ENCODE measurements at regions not wholly inside any gene's neighbourhood (a gene's known extent, or its start where the extent isn't known, plus 50 kb on each side); places are given as distances from the start of the nearest gene placed in this dataset.
"Not testable (repeated sequence)": the region's sequence is repeated elsewhere in the genome, so short reads cannot be mapped to it uniquely, and the experiment has no call there.

GRCh38 chr3:96483781-96484180 lies 330.6 kb upstream of the EPHA6 start:
- DNase-seq (ENCODE audit: low read depth): no peak

DNA sequence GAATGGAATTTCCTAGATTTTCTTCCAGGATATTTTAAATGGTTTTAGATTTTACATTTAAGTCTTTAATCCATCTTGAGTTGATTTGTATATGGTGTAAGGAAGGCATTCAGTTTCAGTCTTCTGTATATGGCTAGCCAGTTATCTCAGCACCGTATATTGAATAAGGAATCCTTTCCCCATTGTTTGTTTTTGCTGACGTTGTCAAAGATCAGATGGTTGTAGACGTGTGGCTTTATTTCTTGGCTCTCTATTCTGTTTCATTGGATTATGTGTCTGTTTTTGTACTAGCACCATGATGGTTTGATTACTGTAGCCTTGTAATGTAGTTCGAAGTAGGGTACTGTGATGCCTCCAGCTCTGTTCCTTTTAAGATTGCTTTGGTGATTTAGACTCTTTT lies 325.7 kb upstream of the EPHA6 start:
- DNase-seq (ENCODE audit: low read depth): no peak

- no peak for DNase-seq (ENCODE audit: low read depth)
These were observed 323.4 kb upstream of the EPHA6 start for GRCh38 chr3:96491023-96491422.

DNA sequence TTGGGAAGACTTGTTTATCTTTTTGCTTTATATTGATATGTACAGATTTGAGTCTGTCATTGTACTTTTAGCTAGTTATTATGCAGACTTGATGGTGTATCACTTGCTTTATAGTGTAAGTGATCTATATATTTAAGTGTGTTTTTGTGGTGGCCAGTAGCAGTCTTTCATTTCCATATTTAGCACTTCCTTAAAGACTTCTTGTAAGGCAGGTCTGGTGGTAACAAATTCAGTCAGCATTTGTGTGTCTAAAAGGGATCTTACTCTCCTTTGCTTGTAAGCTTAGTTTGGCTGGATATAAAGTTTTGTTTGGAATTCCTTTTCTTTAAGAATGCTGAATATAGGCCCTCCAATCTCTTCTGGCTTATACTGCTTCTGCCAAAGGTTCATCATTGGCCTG lies 322.5 kb upstream of the EPHA6 start:
- DNase-seq (ENCODE audit: low read depth): no peak

DNA sequence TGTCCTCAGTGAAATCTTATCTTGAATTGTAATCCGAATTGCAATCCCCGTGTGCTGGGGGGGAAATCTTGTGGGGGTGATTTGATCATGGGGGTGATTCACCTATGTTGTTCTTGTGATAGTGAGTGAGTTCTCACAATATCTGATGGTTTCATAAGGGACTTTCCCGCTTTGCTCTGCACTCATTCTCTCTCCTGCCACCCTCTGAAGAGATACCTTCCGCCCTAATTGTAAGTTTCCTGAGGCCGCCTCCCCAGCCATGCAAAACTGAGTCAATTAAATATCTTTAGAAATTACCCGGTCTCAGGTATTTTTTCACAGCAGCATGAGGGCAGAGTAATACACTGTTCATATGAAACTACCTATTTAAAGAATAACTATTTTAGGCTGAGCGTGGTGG lies 304.1 kb upstream of the EPHA6 start:
- no peak for DNase-seq (ENCODE audit: low read depth)

- no peak for DNase-seq (ENCODE audit: low read depth)
These were observed 277.2 kb upstream of the EPHA6 start for GRCh38 chr3:96537165-96537564.

DNA sequence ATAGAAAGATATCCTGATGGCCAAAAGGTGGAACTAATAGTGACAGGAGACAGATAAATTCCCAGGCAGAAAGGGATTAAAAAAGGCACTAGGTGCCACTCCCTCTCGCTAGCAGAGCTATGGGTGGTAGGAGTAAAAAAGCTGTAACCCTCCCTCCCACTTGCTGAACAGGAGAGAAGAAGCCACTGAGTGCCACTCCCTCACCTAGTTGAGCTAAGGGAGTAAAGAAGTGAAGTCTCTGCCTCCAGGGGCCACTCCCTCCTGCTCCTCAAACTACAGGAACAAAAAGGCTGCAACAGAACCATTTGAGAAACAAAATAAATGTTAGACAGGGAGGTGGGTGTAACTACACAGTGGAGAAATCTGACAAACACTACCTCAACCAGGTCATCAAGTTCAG lies 276.2 kb upstream of the EPHA6 start:
- DNase-seq (ENCODE audit: low read depth): no peak

- DNase-seq (ENCODE audit: low read depth): no peak
These were observed 266.3 kb upstream of the EPHA6 start for GRCh38 chr3:96548073-96548472.

GRCh38 chr3:96576935-96577334 lies 237.5 kb upstream of the EPHA6 start:
- no peak for DNase-seq (ENCODE audit: low read depth)

DNA sequence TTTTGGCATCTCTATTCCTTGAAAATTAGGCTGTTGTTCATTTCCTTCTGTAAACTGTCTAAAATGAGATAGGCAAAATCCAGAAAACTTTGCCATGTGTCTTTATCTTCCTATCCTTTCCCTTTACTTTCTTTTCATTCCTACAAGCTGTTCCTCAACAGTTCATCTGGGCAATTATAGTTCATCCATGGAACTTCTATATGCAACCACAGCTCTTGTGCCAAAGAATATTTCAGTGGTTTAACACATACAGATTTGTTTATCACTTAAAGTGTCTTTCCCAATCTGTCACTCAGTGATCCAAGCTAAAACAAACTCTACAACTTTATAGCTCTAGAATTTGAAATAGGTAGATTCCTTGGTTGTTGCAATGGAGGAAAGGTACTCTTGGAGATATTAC lies 230.3 kb upstream of the EPHA6 start:
- no peak for DNase-seq (ENCODE audit: low read depth)

DNA sequence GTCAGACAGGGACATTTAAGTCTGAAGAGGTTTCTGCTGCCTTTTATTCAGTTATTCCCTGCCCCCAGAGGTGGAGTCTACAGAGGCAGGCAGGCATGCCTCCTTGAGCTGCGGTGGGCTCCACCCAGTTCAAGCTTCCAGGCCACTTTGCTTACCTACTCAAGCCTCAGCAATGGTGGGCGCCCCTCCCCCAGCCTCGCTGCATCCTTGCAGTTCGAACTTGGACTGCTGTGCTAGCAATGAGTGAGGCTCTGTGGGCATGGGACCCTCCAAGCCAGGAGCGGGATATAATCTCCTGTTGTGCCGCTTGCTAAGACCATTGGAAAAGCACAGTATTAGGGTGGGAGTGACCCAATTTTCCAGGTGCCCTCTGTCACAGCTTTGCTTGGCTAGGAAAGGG lies 207.5 kb upstream of the EPHA6 start:
- not testable (repeated sequence) for DNase-seq (ENCODE audit: low read depth)

DNA sequence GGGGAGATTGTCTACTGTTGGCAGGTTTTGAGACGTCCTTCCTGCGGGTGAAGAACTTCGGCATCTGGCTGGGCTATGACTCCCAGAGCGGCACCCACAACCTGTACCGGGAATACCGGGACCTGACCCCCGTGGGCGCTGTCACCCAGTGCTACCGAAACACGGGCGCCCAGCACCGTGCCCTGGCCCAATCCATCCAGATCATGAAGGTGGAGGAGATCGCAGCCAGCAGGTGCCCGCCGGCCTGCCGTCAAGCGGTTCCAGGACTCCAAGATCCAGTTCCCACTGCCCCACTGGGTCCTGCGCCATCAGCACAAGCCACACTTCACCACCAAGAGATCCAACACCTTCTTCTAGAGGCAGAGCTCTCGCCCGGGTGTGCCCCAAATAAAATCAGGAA lies 194.9 kb upstream of the EPHA6 start:
- no peak for DNase-seq (ENCODE audit: low read depth)

- no peak for DNase-seq (ENCODE audit: low read depth)
These were observed 191.5 kb upstream of the EPHA6 start for GRCh38 chr3:96622878-96623277.

GRCh38 chr3:96631050-96631449 lies 183.3 kb upstream of the EPHA6 start:
- DNase-seq (ENCODE audit: low read depth): no peak

DNA sequence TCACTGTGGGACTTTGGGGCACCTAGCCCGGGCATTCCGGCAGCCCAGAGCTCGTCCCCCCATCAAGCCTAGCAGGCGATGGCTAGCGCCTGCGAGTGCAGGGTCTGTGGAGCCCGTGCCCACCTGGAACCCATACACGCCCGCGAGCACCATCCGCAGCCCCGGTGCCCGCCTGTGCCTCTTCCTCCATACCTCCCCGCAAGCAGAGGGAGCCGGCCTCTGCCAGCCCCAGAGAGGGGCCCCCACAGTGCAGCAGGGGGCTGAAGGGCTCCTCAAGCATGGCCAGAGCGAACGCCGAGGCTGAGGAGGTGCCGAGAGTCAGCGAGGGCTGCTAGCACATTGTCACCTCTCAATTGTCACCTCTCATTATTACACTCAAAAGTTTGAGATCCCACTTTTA lies 167.8 kb upstream of the EPHA6 start:
- no peak for DNase-seq (ENCODE audit: low read depth)

GRCh38 chr3:96657710-96658109 lies 156.7 kb upstream of the EPHA6 start:
- DNase-seq (ENCODE audit: low read depth): no peak

DNA sequence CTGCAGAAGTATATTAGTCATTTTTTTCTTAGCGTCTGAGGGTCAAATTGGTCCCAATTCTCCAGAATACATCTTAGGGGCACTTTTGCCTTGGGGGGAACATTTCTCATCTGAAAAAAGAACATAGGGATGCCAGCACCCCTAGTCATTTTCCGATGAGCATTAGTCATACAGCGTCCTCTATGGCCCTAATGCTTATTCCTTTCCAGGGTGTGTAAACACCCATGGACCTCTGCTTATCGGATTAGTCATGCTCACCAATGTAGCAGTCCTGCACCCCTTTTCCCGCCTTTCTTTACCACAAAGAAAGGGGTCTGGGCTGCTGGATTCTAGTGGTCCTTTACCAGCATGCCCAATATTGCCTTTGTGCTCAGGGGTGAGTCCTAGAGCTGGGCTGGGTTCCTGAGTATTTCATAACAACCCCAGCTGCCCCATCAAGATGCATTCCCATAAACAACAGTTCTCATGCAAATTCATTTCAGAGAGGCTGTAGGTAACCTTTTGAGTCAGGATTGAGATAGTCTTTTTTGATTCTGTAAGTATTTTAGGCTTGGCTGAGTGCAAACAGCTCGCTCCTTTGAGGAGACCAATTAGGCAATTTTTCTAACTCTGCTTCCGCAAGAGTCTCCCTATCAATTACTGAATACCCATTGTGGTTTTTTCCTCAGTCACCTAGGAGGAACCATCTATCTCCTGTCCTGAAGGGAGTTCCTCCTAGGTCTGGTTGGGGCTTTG lies 142.4 kb upstream of the EPHA6 start:
- not testable (repeated sequence) for DNase-seq (ENCODE audit: low read depth)

GRCh38 chr3:96677156-96677555 lies 137.2 kb upstream of the EPHA6 start:
- DNase-seq (ENCODE audit: low read depth): no peak

- no peak for DNase-seq (ENCODE audit: low read depth)
These were observed 136.1 kb upstream of the EPHA6 start for GRCh38 chr3:96678325-96678724.

DNA sequence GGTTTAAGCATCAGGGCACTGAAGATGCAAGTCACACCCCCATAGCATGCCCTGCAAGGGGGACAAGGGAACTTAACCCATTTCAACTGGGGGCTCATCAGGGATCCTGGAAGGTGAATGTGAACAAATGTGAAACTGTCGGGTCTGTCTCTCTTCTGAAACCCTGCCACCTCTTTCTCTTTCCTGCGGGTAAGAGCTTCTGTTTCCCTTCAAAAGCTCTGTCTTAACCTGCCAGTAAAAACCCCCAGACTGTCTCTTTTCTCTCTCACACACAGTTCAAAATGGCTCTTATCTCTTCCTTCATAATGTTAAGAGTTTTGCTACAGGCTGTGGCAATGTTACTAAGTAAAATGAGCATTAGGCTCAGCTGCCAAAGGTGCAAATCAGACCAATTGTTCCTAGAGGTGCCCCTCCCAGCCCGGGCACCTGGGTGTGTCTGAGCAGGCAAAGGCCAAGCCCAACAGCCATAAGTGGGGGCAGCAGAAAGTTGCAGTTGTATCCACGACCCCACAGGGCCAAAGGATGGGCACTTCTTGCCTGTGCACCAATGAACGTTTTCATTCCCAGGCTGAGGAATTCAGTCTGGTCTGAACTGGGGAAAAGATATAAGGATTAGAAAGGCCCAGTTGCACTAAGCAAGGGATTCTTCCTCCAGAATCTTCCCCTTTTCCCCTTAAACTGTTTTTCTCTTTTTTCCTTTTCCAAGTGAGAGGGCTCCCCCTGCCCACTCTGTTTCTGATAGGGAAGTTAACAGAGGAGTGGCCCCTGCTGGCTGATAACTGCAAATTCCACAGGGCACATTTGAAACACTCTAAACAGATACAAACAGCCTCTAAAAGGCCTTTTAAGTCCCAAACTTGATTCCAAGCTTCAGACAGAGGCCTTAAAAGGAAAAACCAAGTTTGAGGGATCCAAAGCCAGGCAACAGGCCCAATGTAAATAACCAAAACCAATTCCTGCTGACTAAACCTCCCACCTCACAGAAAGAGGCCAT lies 113.8 kb upstream of the EPHA6 start:
- no peak for DNase-seq (ENCODE audit: low read depth)

DNA sequence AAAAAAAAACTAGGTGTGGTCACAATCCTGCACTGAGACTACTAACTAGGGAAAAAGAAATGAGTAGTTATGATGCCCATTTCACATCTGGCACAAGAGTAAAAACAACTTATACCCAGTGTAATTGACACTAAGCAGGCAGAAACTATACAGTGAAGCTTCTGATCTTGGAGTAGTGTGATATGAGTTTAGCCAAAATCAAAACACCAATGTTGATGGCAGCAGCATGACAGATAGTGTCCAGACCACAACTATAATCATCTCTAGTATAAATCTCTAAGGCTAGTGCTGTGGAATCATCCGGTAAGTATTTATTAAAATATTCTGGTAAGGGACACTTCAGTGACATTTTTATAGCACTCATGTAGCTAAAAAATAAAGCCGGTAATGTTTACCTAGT lies 108.5 kb upstream of the EPHA6 start:
- no peak for DNase-seq (ENCODE audit: low read depth)

GRCh38 chr3:96706509-96706908 lies 107.9 kb upstream of the EPHA6 start:
- no peak for DNase-seq (ENCODE audit: low read depth)

DNA sequence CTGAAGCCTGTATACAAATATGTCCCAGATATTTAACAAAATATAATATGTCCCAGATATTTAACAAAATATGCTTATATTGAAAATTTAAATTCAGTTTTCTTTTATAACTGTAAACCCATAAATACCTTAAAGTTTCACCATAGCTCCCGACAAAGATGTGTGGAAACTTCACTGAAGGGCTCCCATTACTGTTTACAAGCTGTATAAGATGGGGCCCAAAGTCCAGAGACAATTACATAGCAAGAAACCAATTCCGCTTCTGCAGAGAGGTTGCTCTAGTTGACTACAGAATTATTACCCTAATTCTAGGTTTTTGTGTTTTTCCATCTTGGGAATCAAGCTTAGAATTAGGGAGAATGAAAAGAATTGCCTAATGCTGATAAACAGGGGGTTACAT lies 102.6 kb upstream of the EPHA6 start:
- no peak for DNase-seq (ENCODE audit: low read depth)
